GM13976 (cell line): ENCODE measurements at regions not wholly inside any gene's neighbourhood (a gene's known extent, or its start where the extent isn't known, plus 50 kb on each side); places are given as distances from the start of the nearest gene placed in this dataset.

ENCODE experiments used
- DNase-seq: peaks from one replicate; pipeline ENCODE4 v3.0.0; 2012; ENCODE audit warnings: low spot score
- CTCF ChIP-seq: IDR thresholded peaks from 2 replicates; pipeline ENCODE4 v1.5.1; 2012; ENCODE audit warnings: borderline replicate concordance, mild to moderate bottlenecking; ENCODE audit not compliant: insufficient read depth; ENCODE audit errors: extremely low read depth, missing control alignments, control extremely low read depth
- in situ Hi-C: fragments of 300-500 bp; cut with MboI; formaldehyde crosslinking; loops from one replicate; pipeline ENCODE4 v1.12.0; 2022; ENCODE audit warnings: low sequenced_read_pairs, mixed read lengths, inconsistent platforms; ENCODE audit not compliant: unreplicated experiment

GRCh38 chr6:87995461-87995860, 52.2 kb upstream of the SPACA1 start:
- no peak for DNase-seq
- TF ChIP-seq CTCF, result no peak
- in situ Hi-C loops, result no loop called here

- in situ Hi-C loops, result no loop called here
Observed at GRCh38 chr6:87993356-87993755, 54.3 kb upstream of the SPACA1 start.

GRCh38 chr6:87990871-87991270, 56.8 kb upstream of the SPACA1 start:
- in situ Hi-C loops, result no loop called here

More at GRCh38 chr6:87993356-87993755, 54.3 kb upstream of the SPACA1 start:
- no peak for TF ChIP-seq CTCF
- DNase-seq, result no peak

GRCh38 chr6:87982134-87982533, 65.5 kb upstream of the SPACA1 start:
- in situ Hi-C loops, result no loop called here
- no peak for DNase-seq
- no peak for TF ChIP-seq CTCF

More at GRCh38 chr6:87990871-87991270, 56.8 kb upstream of the SPACA1 start:
- TF ChIP-seq CTCF, result no peak
- DNase-seq, result no peak

GRCh38 chr6:87979737-87980136, 67.9 kb upstream of the SPACA1 start:
- TF ChIP-seq CTCF, result no peak
- DNase-seq, result no peak
- in situ Hi-C loops, result no loop called here

GRCh38 chr6:87976616-87977015, 71.0 kb upstream of the SPACA1 start:
- no peak for DNase-seq
- TF ChIP-seq CTCF, result no peak
- in situ Hi-C loops, result no loop called here

GRCh38 chr6:87975561-87975960, 72.1 kb upstream of the SPACA1 start:
- no peak for TF ChIP-seq CTCF
- in situ Hi-C loops, result no loop called here
- DNase-seq, result no peak
